GM12874 (cell line): ENCODE measurements at regions not wholly inside any gene's neighbourhood (a gene's known extent, or its start where the extent isn't known, plus 50 kb on each side); places are given as distances from the start of the nearest gene placed in this dataset.

Experiments used
- CTCF ChIP-seq: IDR thresholded peaks from 2 replicates; pipeline ENCODE4 v1.5.1; 2011; ENCODE audit warnings: low read depth, mild to moderate bottlenecking, control low read depth, low read length, moderate library complexity; ENCODE audit not compliant: insufficient read depth

- TF ChIP-seq CTCF: no peak
Observed at GRCh38 chr6:92634561-92634960, 784.8 kb downstream of the EPHA7 start.

GRCh38 chr6:92623431-92623830, 795.9 kb downstream of the EPHA7 start:
- TF ChIP-seq CTCF: no peak

- TF ChIP-seq CTCF: no peak
Observed at GRCh38 chr6:92617721-92618120, 801.6 kb downstream of the EPHA7 start.

GRCh38 chr6:92608751-92609150, 810.6 kb downstream of the EPHA7 start:
- TF ChIP-seq CTCF: no peak

GRCh38 chr6:92593201-92593600, 826.2 kb downstream of the EPHA7 start:
- no peak for TF ChIP-seq CTCF

- TF ChIP-seq CTCF: no peak
Observed at GRCh38 chr6:92589996-92590395, 829.4 kb downstream of the EPHA7 start.

GRCh38 chr6:92588148-92588547, 831.2 kb downstream of the EPHA7 start:
- TF ChIP-seq CTCF: no peak

- no peak for TF ChIP-seq CTCF
Observed at GRCh38 chr6:92587525-92587924, 831.8 kb downstream of the EPHA7 start.
